A673 (cell line): ENCODE measurements at regions not wholly inside any gene's neighbourhood (a gene's known extent, or its start where the extent isn't known, plus 50 kb on each side); places are given as distances from the start of the nearest gene placed in this dataset.

ENCODE experiments used
- CTCF ChIP-seq: fragments of 300-800, 200-600 bp; sonication (generic); conservative IDR thresholded peaks from 2 replicates; pipeline ENCODE4 v1.5.1; 2017; ENCODE audit warnings: low read depth, mild to moderate bottlenecking, antibody characterized with exemption, low read length, moderate library complexity, mixed read lengths
- EZH2 ChIP-seq: fragments of 200-600 bp; sonication (generic); IDR thresholded peaks from 2 replicates; pipeline ENCODE4 v1.6.1; 2017; ENCODE audit warnings: borderline replicate concordance, low read depth, mild to moderate bottlenecking, mixed read lengths, antibody characterized with exemption, low read length; ENCODE audit not compliant: poor library complexity, severe bottlenecking

- TF ChIP-seq CTCF, result no peak
- TF ChIP-seq EZH2, result no peak
Observed at GRCh38 chrX:142593361-142593862, 388.3 kb upstream of the MAGEC2 start.
